CD4-positive, alpha-beta T cell (primary cell): ENCODE measurements at regions not wholly inside any gene's neighbourhood (a gene's known extent, or its start where the extent isn't known, plus 50 kb on each side); places are given as distances from the start of the nearest gene placed in this dataset.

ENCODE experiments used
- ATAC-seq: fragments of 200-7000 bp; cut with Tn5 transposase; one replicate; pipeline ENCODE4 v1.10.0; 2022; ENCODE audit warnings: mild to moderate bottlenecking; ENCODE audit not compliant: poor library complexity
- CTCF ChIA-PET: fragments of 350-600 bp; sonication (Branson Sonifier 250); formaldehyde crosslinking; loops from one replicate; lab custom pipeline; 2021; ENCODE audit warnings: antibody characterized with exemption, inconsistent platforms; lab: Charles Lee
- POLR2A ChIA-PET: fragments of 350-600 bp; sonication (Branson Sonifier 250); formaldehyde crosslinking; loops from one replicate; lab custom pipeline; 2021; ENCODE audit warnings: antibody characterized with exemption, inconsistent platforms; lab: Charles Lee
- DNase-seq, 14 experiments: peaks; one replicate each; pipeline ENCODE4 v3.0.0-alpha.2; 2013 to 2020; ENCODE audit warnings: mixed read lengths in 2 of 14
- H3K27ac ChIP-seq, 2 donors: one replicate each; pipeline versions ENCODE4 v1.5.1 to v1.7.0; 2013; ENCODE audit warnings: low read length in 2 of 2, low read depth in 1 of 2, mild to moderate bottlenecking in 1 of 2
- H3K27me3 ChIP-seq, 2 experiments: 1 replicate in 1 of 2; 2 replicates in 1 of 2; pipeline versions ENCODE4 v1.6.1 to v1.7.0; 2013; ENCODE audit warnings: low read length in 2 of 2, control low read depth in 1 of 2, mild to moderate bottlenecking in 1 of 2, moderate library complexity in 1 of 2; ENCODE audit not compliant: insufficient read depth in 2 of 2, control insufficient read depth in 1 of 2
- H3K36me3 ChIP-seq: one replicate; pipeline ENCODE4 v1.6.1; 2013; ENCODE audit warnings: low read length, control low read depth; ENCODE audit not compliant: insufficient read depth
- H3K4me1 ChIP-seq: one replicate; pipeline ENCODE4 v1.6.1; 2013; ENCODE audit warnings: low read length, control low read depth; ENCODE audit not compliant: insufficient read depth
- H3K4me3 ChIP-seq: one replicate; pipeline ENCODE4 v1.5.1; 2013; ENCODE audit warnings: mild to moderate bottlenecking, low read length, moderate library complexity
- H3K9me3 ChIP-seq, 2 experiments: 1 replicate in 1 of 2; 2 replicates in 1 of 2; pipeline versions ENCODE4 v1.6.1 to v1.7.0; 2013; ENCODE audit warnings: low read length in 2 of 2, mild to moderate bottlenecking in 2 of 2, control low read depth in 1 of 2, moderate library complexity in 1 of 2; ENCODE audit not compliant: control insufficient read depth in 1 of 2, insufficient read depth in 1 of 2
- H3K27ac Mint-ChIP-seq: one replicate; pipeline ENCODE4 v1.8.0; 2020; ENCODE audit warnings: mixed read lengths
- H3K27me3 Mint-ChIP-seq: one replicate; pipeline ENCODE4 v1.8.0; 2021; ENCODE audit warnings: mixed read lengths
- H3K36me3 Mint-ChIP-seq: one replicate; pipeline ENCODE4 v1.8.0; 2021; ENCODE audit warnings: low read depth, mixed read lengths
- H3K4me1 Mint-ChIP-seq: one replicate; pipeline ENCODE4 v1.8.0; 2021; ENCODE audit warnings: low read depth, mixed read lengths
- H3K4me3 Mint-ChIP-seq: one replicate; pipeline ENCODE4 v1.8.0; 2020; ENCODE audit warnings: mild to moderate bottlenecking, mixed read lengths
- H3K9me3 Mint-ChIP-seq: one replicate; pipeline ENCODE4 v1.8.0; 2020; ENCODE audit warnings: mixed read lengths
- CTCF ChIP-seq: fragments of 200-600 bp; IDR thresholded peaks from one replicate; pipeline ENCODE4 v1.8.0; 2022; ENCODE audit warnings: antibody characterized with exemption, mild to moderate bottlenecking
- intact Hi-C, 2 experiments: fragments of 100-400 bp; cut with DNase I in 1 of 2; cut with micrococcal nuclease in 1 of 2; formaldehyde crosslinking; loops; one replicate each; pipeline versions ENCODE4 v1.15.1 to v1.9.0; 2023 to 2025; cut with DNase I, micrococcal nuclease

DNA sequence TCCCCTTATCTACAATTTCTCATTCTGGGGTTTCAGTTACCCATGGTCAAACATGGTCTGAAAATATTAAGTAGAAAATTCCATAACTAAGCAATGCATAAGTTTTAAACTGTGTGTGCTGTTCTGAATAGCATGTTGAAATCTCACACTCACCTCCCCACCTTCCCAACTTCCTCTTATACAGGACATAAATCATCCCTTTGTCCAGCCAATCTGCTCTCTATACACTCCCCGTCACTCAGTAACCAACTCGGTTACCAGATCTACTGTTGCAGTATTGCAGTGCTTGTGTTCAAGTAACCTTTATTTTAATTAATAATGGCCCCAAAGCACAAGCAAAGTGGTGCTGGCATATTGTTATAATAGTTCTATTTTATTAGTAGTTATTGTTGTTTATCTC lies 420.5 kb downstream of the GXYLT1 start:
- Mint-ChIP-seq H3K4me3 (no peak overlapping the region), H3K36me3 (no peaks in the 10 kb centered on the region), H3K27me3 (no peaks in the 10 kb centered on the region), H3K27ac (no peak overlapping the region), H3K4me1 (no peaks in the 10 kb centered on the region), H3K9me3 (no peaks in the 10 kb centered on the region)
- intact Hi-C loops, result no loop called here
- H3K27me3 ChIP-seq, result peaks cover 0 to 5% of the 10 kb centered on the region in 2 experiments
- no peak overlapping the region for H3K27ac ChIP-seq
- POLR2A ChIA-PET, result no interaction called here
- H3K4me1 ChIP-seq, result no peaks in the 10 kb centered on the region
- ATAC-seq (no peak), DNase-seq (no peak)
- CTCF ChIA-PET, result no interaction called here
- no peaks in the 10 kb centered on the region for H3K36me3 ChIP-seq
- H3K4me3 ChIP-seq, result no peak overlapping the region
- peaks cover 0 to 1% of the 10 kb centered on the region in 2 experiments for H3K9me3 ChIP-seq
- TF ChIP-seq CTCF, result no peak

DNA sequence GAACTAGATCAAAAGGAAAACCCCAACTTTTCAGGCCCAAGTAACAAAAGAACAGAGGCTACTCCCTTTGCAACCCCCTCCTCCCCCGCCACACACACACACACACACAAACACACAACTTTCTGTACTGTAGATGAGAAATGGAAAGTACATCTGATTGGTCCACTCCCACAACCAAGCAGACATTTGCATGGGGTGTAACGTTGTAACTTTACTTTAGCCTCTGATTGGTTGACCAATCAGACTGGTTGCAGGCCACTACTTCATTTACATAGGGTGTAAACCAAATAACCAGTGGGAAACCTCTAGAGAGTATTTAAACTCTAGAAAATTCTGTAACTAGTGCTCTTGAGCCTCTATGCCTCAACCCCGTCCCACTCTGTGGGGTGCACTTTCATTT lies 425.5 kb downstream of the GXYLT1 start:
- Histone ChIP-seq H3K9me3 (no peaks in the 10 kb centered on the region), H3K36me3 (no peaks in the 10 kb centered on the region), H3K4me1 (no peaks in the 10 kb centered on the region), H3K27me3 (no peaks in the 10 kb centered on the region), H3K4me3 (no peak overlapping the region), H3K27ac (no peak overlapping the region)
- H3K36me3 Mint-ChIP-seq, result no peaks in the 10 kb centered on the region
- H3K27me3 Mint-ChIP-seq, result no peaks in the 10 kb centered on the region
- intact Hi-C loops, result no loop called here
- ChIA-PET POLR2A (no interaction called here), CTCF (no interaction called here)
- H3K27ac Mint-ChIP-seq, result no peak overlapping the region
- ATAC-seq (no peak), DNase-seq (no peak)
- H3K4me3 Mint-ChIP-seq, result no peak overlapping the region
- TF ChIP-seq CTCF, result no peak
- H3K9me3 Mint-ChIP-seq, result no peaks in the 10 kb centered on the region
- no peaks in the 10 kb centered on the region for H3K4me1 Mint-ChIP-seq

- POLR2A ChIA-PET, result no interaction called here
- no peaks in the 10 kb centered on the region for H3K9me3 ChIP-seq
- intact Hi-C loops, result no loop called here
- H3K4me3 ChIP-seq, result no peak overlapping the region
- H3K27me3 ChIP-seq, result no peaks in the 10 kb centered on the region
- H3K27ac ChIP-seq, result no peak overlapping the region
- Mint-ChIP-seq H3K27ac (no peak overlapping the region), H3K4me3 (no peak overlapping the region), H3K4me1 (no peaks in the 10 kb centered on the region), H3K9me3 (no peaks in the 10 kb centered on the region), H3K27me3 (no peaks in the 10 kb centered on the region), H3K36me3 (no peaks in the 10 kb centered on the region)
- no peaks in the 10 kb centered on the region for H3K4me1 ChIP-seq
- CTCF ChIA-PET, result no interaction called here
- ATAC-seq (no peak), DNase-seq (no peak)
- H3K36me3 ChIP-seq, result no peaks in the 10 kb centered on the region
- no peak for TF ChIP-seq CTCF
Measured at GRCh38 chr12:41715256-41715655, 429.4 kb downstream of the GXYLT1 start.
